WERI-Rb-1 (cell line): ENCODE measurements at regions not wholly inside any gene's neighbourhood (a gene's known extent, or its start where the extent isn't known, plus 50 kb on each side); places are given as distances from the start of the nearest gene placed in this dataset.

ENCODE experiments used
- DNase-seq: peaks from one replicate; pipeline ENCODE4 v3.0.0-alpha.2; 2020
- H3K27ac ChIP-seq: fragments of 250-450 bp; sonication (Bioruptor Pico); 2 replicates; pipeline ENCODE4 v1.5.1; 2020; ENCODE audit warnings: mild to moderate bottlenecking, moderate library complexity
- H3K27me3 ChIP-seq: fragments of 250-450 bp; sonication (Bioruptor Pico); 2 replicates; pipeline ENCODE4 v1.5.1; 2021; ENCODE audit warnings: mild to moderate bottlenecking, low read depth, moderate library complexity; ENCODE audit not compliant: insufficient read depth, severe bottlenecking
- H3K36me3 ChIP-seq: fragments of 250-450 bp; sonication (Bioruptor Pico); 2 replicates; pipeline ENCODE4 v1.5.1; 2020; ENCODE audit warnings: mild to moderate bottlenecking, moderate library complexity
- H3K4me3 ChIP-seq: 2 replicates; pipeline ENCODE4 v1.5.1; 2011; ENCODE audit warnings: low read depth, mild to moderate bottlenecking, control low read depth, low read length
- H3K9me3 ChIP-seq: fragments of 250-450 bp; sonication (Bioruptor Pico); 2 replicates; pipeline ENCODE4 v1.5.1; 2021; ENCODE audit warnings: mild to moderate bottlenecking, moderate library complexity; ENCODE audit not compliant: severe bottlenecking
- CTCF ChIP-seq: IDR thresholded peaks from 2 replicates; pipeline ENCODE4 v1.5.1; 2011; ENCODE audit warnings: low read depth, mild to moderate bottlenecking, control low read depth, inconsistent platforms, low read length

- Histone ChIP-seq H3K9me3 (no peaks in the 10 kb centered on the region), H3K4me3 (no peak overlapping the region)
Observed at GRCh38 chr16:6192532-6192931, 1094.9 kb upstream of the EEF2KMT start.

DNA sequence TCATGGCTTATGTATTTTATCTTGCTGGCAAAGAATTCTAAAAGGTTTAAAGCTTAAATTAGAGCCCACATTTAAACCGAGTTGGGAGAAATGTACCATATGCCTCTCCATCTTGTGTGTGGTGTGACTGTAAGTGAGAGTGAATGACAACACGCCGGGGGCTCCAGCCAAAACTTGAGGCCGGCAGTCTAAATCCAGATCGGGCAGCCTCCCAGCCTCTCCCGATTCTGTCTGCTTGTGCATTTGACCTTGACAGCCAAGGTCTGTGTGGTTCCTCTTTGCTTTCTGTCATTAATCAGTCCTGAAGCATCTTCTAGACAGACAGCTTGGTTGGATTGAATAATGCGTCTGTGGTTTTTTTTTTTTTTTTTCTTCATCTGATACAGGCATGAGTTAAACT is 1093.2 kb upstream of the EEF2KMT start:
- H3K27me3 ChIP-seq, result no peaks in the 10 kb centered on the region
- TF ChIP-seq CTCF, result no peak

More at GRCh38 chr16:6192532-6192931, 1094.9 kb upstream of the EEF2KMT start:
- Histone ChIP-seq H3K27me3 (no peaks in the 10 kb centered on the region), H3K27ac (no peak overlapping the region), H3K36me3 (no peaks in the 10 kb centered on the region)
- no peak for TF ChIP-seq CTCF
- DNase-seq, result no peak

DNA sequence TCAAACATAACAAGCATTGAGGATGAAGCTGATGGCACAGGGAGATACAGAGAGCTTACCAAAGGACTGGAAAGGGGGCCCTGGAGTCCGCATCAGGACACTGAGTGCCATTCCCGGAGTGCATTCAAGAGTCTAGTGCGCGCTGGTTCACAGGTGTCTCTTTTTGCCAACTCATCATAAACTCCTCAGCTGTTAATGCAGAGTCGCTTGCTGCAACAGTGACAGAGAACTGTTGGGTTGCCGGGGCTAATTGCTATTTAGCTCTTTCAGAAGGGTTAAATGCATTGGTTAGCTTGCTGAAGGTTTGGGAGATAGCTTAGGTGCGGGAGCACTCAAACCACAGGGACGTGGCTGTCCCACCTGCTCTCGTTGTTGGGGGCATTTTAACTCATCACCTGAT is 1091.6 kb upstream of the EEF2KMT start:
- no peak for DNase-seq
- TF ChIP-seq CTCF, result no peak
- Histone ChIP-seq H3K4me3 (no peak overlapping the region), H3K27ac (no peak overlapping the region), H3K27me3 (no peaks in the 10 kb centered on the region), H3K9me3 (no peaks in the 10 kb centered on the region), H3K36me3 (no peaks in the 10 kb centered on the region)

More for the DNA sequence above, 1093.2 kb upstream of the EEF2KMT start:
- DNase-seq, result no peak
- H3K36me3 ChIP-seq, result no peaks in the 10 kb centered on the region
- H3K4me3 ChIP-seq, result no peak overlapping the region
- no peak overlapping the region for H3K27ac ChIP-seq
- no peaks in the 10 kb centered on the region for H3K9me3 ChIP-seq

- Histone ChIP-seq H3K4me3 (no peak overlapping the region), H3K36me3 (no peaks in the 10 kb centered on the region), H3K9me3 (no peaks in the 10 kb centered on the region), H3K27me3 (no peaks in the 10 kb centered on the region), H3K27ac (no peak overlapping the region)
- DNase-seq, result no peak
- no peak for TF ChIP-seq CTCF
Observed at GRCh38 chr16:6177616-6178180, 1080.1 kb upstream of the EEF2KMT start.

- Histone ChIP-seq H3K27ac (no peak overlapping the region), H3K36me3 (no peaks in the 10 kb centered on the region), H3K4me3 (no peak overlapping the region), H3K9me3 (no peaks in the 10 kb centered on the region), H3K27me3 (no peaks in the 10 kb centered on the region)
- no peak for DNase-seq
- no peak for TF ChIP-seq CTCF
Observed at GRCh38 chr16:6170022-6170421, 1072.4 kb upstream of the EEF2KMT start.

GRCh38 chr16:6165330-6165979 is 1067.9 kb upstream of the EEF2KMT start:
- H3K4me3 ChIP-seq, result no peak overlapping the region
- no peaks in the 10 kb centered on the region for H3K27me3 ChIP-seq
- no peaks in the 10 kb centered on the region for H3K36me3 ChIP-seq
- DNase-seq, result no peak
- no peak for TF ChIP-seq CTCF
- H3K9me3 ChIP-seq, result no peaks in the 10 kb centered on the region
- no peak overlapping the region for H3K27ac ChIP-seq
